MCF 10A (cell line): ENCODE measurements at regions not wholly inside any gene's neighbourhood (a gene's known extent, or its start where the extent isn't known, plus 50 kb on each side); places are given as distances from the start of the nearest gene placed in this dataset.

Experiments
- BruUV-seq: library from RNA; stranded (reverse); fragments of 400-500 nt; replicated peaks from 2 replicates; lab custom pipeline; 2021; lab: Mats Ljungman, UMichigan
- CTCF ChIA-PET: fragments of 300-600 bp; sonication (Branson Sonifier 250); formaldehyde crosslinking; extraction: SDS; loops from one replicate; lab custom pipeline; 2021; ENCODE audit warnings: antibody characterized with exemption, inconsistent platforms; lab: Yijun Ruan, JAX
- POLR2A ChIA-PET: fragments of 300-600, 350-650 bp; sonication (Branson Sonifier 250); formaldehyde crosslinking; extraction: SDS; loops from one replicate; lab custom pipeline; 2020; ENCODE audit warnings: antibody characterized with exemption, inconsistent platforms; lab: Yijun Ruan, JAX
- DNase-seq: peaks from one replicate; pipeline ENCODE4 v3.0.0-alpha.2; 2018; ENCODE audit not compliant: unreplicated experiment
- H3K27ac Mint-ChIP-seq: one replicate; pipeline ENCODE4 v1.8.0; 2022; ENCODE audit warnings: mild to moderate bottlenecking, low read depth, mixed read lengths; ENCODE audit not compliant: unreplicated experiment
- H3K27me3 Mint-ChIP-seq: one replicate; pipeline ENCODE4 v1.8.0; 2022; ENCODE audit warnings: mixed read lengths; ENCODE audit not compliant: insufficient read depth, unreplicated experiment
- H3K36me3 Mint-ChIP-seq: one replicate; pipeline ENCODE4 v1.8.0; 2022; ENCODE audit warnings: mild to moderate bottlenecking, moderate library complexity, mixed read lengths; ENCODE audit not compliant: insufficient read depth, unreplicated experiment
- H3K4me1 Mint-ChIP-seq: one replicate; pipeline ENCODE4 v1.8.0; 2022; ENCODE audit warnings: mixed read lengths; ENCODE audit not compliant: insufficient read depth, unreplicated experiment
- H3K4me3 Mint-ChIP-seq: one replicate; pipeline ENCODE4 v1.8.0; 2022; ENCODE audit warnings: mild to moderate bottlenecking, moderate library complexity, mixed read lengths; ENCODE audit not compliant: unreplicated experiment
- H3K9me3 Mint-ChIP-seq: one replicate; pipeline ENCODE4 v1.8.0; 2022; ENCODE audit warnings: mixed read lengths; ENCODE audit not compliant: unreplicated experiment
- intact Hi-C: fragments of 100-400 bp; cut with micrococcal nuclease; formaldehyde crosslinking; loops from 2 replicates; pipeline ENCODE4 v1.14.1; 2022
- TF ChIP-seq, protein P1 (sequence below): fragments of 200-600 bp; IDR thresholded peaks from one replicate; pipeline ENCODE4 v1.8.0; 2022; ENCODE audit warnings: antibody characterized with exemption, mild to moderate bottlenecking; ENCODE audit not compliant: unreplicated experiment

DNA sequence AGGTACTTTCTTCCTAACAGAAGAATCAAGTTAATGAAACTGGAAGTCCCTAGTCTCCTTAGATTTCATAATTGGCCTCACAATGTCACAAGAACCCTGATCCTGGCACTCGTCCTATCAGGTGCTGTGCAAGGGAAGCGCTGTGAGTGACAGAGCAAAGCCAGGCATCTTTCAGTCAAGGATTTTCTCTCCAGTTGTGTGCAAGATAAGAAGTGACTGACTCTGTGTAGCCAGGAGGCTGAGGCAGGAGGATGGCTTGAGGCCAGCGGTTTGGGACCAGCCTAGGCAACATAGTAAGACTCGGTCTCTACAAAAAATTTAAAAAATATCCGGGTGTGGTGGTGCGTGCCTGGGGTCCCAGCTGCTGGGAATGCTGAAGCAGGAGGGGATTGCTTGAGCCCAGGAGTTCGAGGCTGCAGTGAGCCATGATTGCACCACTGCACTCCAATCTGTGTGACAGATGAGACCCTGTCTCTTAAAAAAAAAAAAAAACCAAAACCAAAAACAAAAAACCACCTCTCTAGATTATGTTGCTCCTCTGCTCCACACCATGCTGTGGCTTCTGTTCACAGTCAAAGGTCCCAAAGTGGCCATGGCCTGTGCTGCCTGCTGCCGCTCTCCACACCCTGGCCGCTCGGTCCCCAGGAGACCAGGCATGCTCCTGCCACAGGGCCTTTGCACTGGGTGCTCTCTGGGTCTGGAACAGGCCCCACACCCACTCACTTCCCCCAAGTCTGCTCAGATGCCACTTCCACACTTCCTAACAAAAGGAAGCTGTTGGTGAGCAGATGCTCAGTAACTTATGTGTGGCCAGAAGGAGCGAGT lies 54.2 kb upstream of the CLDN5 start:
- TF ChIP-seq, protein P1, sequence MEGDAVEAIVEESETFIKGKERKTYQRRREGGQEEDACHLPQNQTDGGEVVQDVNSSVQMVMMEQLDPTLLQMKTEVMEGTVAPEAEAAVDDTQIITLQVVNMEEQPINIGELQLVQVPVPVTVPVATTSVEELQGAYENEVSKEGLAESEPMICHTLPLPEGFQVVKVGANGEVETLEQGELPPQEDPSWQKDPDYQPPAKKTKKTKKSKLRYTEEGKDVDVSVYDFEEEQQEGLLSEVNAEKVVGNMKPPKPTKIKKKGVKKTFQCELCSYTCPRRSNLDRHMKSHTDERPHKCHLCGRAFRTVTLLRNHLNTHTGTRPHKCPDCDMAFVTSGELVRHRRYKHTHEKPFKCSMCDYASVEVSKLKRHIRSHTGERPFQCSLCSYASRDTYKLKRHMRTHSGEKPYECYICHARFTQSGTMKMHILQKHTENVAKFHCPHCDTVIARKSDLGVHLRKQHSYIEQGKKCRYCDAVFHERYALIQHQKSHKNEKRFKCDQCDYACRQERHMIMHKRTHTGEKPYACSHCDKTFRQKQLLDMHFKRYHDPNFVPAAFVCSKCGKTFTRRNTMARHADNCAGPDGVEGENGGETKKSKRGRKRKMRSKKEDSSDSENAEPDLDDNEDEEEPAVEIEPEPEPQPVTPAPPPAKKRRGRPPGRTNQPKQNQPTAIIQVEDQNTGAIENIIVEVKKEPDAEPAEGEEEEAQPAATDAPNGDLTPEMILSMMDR, result no peak
- POLR2A ChIA-PET, result no interaction called here
- no peaks in the 10 kb centered on the region for H3K27me3 Mint-ChIP-seq
- no TSS peak for BruUV-seq
- intact Hi-C loops, result no loop called here
- H3K9me3 Mint-ChIP-seq, result peaks cover 7% of the 10 kb centered on the region
- no peak for DNase-seq
- no peaks in the 10 kb centered on the region for H3K36me3 Mint-ChIP-seq
- H3K4me3 Mint-ChIP-seq, result no peak overlapping the region
- CTCF ChIA-PET, result interaction anchor here (1.0 kb wide), 2 partner anchors 13 to 36 kb away, joined by 3 to 6 read pairs; no protein-coding TSS in a partner anchor
- H3K4me1 Mint-ChIP-seq, result peaks cover 16% of the 10 kb centered on the region
- no peak overlapping the region for H3K27ac Mint-ChIP-seq

DNA sequence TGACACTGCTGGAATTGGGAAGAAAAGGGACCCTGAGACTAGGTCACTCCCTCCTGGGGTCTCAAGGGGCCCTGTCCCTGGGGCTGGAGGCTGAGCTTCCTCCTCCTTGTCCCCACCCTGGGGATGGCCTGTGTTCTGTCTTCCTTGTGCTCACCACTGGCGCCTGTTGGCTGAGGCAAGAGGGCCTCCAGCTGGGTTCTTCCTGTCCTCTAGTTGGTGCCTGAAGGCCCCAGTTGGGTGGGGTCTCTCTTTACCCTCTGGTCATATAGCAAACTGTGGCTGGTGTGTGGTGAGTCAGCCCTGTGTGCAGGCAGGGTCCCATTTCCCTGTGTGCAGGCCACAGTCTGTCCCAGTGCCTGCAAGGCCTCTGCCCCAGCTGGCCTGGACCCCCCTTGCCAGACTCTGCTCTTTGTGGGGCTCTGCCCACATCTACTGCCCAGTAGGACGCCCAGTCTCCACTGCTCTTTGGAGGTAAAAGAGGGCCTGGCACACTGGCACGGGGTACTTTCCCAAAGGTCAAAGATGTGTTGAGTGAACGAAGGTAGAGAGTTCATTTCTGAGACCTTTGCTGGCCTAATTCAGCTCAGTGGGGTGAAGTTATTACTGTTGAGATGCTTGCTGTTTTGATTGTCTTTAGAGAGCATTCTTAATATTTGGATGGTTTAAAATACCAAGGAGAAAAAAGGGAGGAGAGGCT lies 55.1 kb upstream of the CLDN5 start:
- no peak overlapping the region for H3K27ac Mint-ChIP-seq
- POLR2A ChIA-PET, result interaction anchor here (1.0 kb wide), 1 partner anchor 19 kb away, joined by 3 read pairs; no protein-coding TSS in a partner anchor
- peaks cover 16% of the 10 kb centered on the region for H3K4me1 Mint-ChIP-seq
- H3K4me3 Mint-ChIP-seq, result no peak overlapping the region
- no TSS peak for BruUV-seq
- DNase-seq, result no peak
- no peaks in the 10 kb centered on the region for H3K36me3 Mint-ChIP-seq
- peaks cover 2% of the 10 kb centered on the region for H3K9me3 Mint-ChIP-seq
- TF ChIP-seq, protein P1, result no peak
- H3K27me3 Mint-ChIP-seq, result no peaks in the 10 kb centered on the region
- CTCF ChIA-PET, result interaction anchor here (1.0 kb wide), 2 partner anchors 12 to 35 kb away, joined by 3 to 6 read pairs; no protein-coding TSS in a partner anchor
- intact Hi-C loops, result no loop called here

DNA sequence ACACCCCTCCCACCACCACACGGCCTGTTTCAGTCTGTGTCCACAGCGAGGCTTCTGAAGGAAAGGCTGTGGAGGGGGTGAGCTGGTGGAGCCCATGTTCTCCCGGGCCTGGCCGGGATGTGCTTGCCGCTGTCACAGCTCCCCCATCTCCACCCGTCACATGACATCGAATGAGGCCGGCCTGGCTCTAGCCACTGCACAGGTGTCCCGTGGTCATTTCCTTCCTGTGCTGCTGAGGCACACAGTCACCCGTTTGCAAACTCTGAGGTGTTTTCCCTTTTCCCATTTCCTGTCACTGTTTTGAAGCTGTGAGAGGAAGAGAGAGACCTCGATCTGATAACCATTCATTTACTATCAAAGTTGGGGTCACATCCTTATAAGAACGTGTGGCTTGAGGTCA lies 55.7 kb upstream of the CLDN5 start:
- intact Hi-C loops, result no loop called here
- no peak overlapping the region for H3K4me3 Mint-ChIP-seq
- DNase-seq, result no peak
- TF ChIP-seq, protein P1, result no peak
- no TSS peak for BruUV-seq
- no peaks in the 10 kb centered on the region for H3K36me3 Mint-ChIP-seq
- POLR2A ChIA-PET, result interaction anchor here (1.0 kb wide), 1 partner anchor 19 kb away, joined by 3 read pairs; no protein-coding TSS in a partner anchor
- H3K27ac Mint-ChIP-seq, result no peak overlapping the region
- H3K27me3 Mint-ChIP-seq, result no peaks in the 10 kb centered on the region
- CTCF ChIA-PET, result no interaction called here
- no peaks in the 10 kb centered on the region for H3K9me3 Mint-ChIP-seq
- peaks cover 16% of the 10 kb centered on the region for H3K4me1 Mint-ChIP-seq

DNA sequence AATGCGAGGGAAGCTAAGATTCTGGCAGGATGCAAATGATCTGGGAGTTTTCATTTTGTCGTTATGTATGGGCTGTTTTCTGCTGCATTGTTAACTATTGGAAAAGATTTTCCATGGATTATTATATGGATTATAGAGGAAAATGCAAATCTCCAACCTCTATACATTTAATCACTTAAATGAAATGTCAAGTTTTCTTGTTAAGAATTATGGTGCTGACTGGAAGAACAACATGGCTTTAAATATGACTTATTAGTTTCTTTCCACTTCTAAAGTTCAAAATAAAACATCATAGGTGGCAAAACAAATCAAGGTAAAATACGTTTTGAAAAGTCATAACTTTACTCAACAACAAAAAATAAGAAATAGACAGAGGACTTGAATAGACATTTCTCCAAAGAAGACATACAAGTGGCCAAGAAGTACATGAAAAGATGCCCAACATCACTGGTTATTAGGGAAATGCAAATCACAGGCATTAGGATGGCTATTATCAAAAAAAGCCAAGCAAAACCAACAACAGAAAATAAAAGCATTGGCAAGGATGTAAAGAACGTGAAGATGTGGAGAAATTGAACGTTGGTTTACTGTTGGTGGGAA lies 56.2 kb upstream of the CLDN5 start:
- Mint-ChIP-seq H3K4me1 (peaks cover 16% of the 10 kb centered on the region), H3K4me3 (no peak overlapping the region), H3K27ac (no peak overlapping the region), H3K36me3 (no peaks in the 10 kb centered on the region), H3K9me3 (no peaks in the 10 kb centered on the region), H3K27me3 (no peaks in the 10 kb centered on the region)
- DNase-seq, result no peak
- intact Hi-C loops, result no loop called here
- TF ChIP-seq, protein P1, result no peak
- no TSS peak for BruUV-seq
- CTCF ChIA-PET, result no interaction called here
- POLR2A ChIA-PET, result no interaction called here
